SK-N-SH (cell line): ENCODE measurements at regions not wholly inside any gene's neighbourhood (a gene's known extent, or its start where the extent isn't known, plus 50 kb on each side); places are given as distances from the start of the nearest gene placed in this dataset.

Experiments
- CHD2 ChIP-seq: fragments of 150-350 bp; IDR thresholded peaks from 2 replicates; pipeline ENCODE4 v1.6.1; 2018; ENCODE audit warnings: low read length; ENCODE audit not compliant: partially characterized antibody
- EP300 ChIP-seq, 2 experiments: IDR thresholded peaks; 2 replicates each; pipeline versions ENCODE4 v1.4.0 to v1.6.1; 2012; ENCODE audit warnings: borderline replicate concordance in 1 of 2, low read depth in 1 of 2, low read length in 1 of 2
- EZH2phosphoT487 ChIP-seq: fragments of 200-600 bp; sonication (generic); IDR thresholded peaks from 2 replicates; pipeline ENCODE4 v1.6.1; 2017; ENCODE audit warnings: low read depth, mixed run types, mild to moderate bottlenecking, antibody characterized with exemption, moderate library complexity, borderline replicate concordance
- FOSL2 ChIP-seq: IDR thresholded peaks from 2 replicates; pipeline ENCODE4 v1.4.0; 2012; ENCODE audit warnings: low read depth, mild to moderate bottlenecking, moderate library complexity, borderline replicate concordance
- FOXM1 ChIP-seq: IDR thresholded peaks from 2 replicates; pipeline ENCODE4 v1.4.0; 2012; ENCODE audit warnings: low read depth, mild to moderate bottlenecking
- GABPA ChIP-seq: IDR thresholded peaks from 2 replicates; pipeline ENCODE4 v1.4.0; 2012; ENCODE audit warnings: low read depth, mild to moderate bottlenecking
- JUND ChIP-seq: IDR thresholded peaks from 2 replicates; pipeline ENCODE4 v1.4.0; 2012
- NFIC ChIP-seq: IDR thresholded peaks from 2 replicates; pipeline ENCODE4 v1.4.0; 2012; ENCODE audit warnings: borderline replicate concordance
- POLR2AphosphoS5 ChIP-seq: IDR thresholded peaks from 2 replicates; pipeline ENCODE4 v1.6.1; 2012; ENCODE audit warnings: low read depth, low read length
- RCOR1 ChIP-seq: fragments of 150-350 bp; IDR thresholded peaks from 2 replicates; pipeline ENCODE4 v1.6.1; 2017; ENCODE audit warnings: antibody characterized with exemption, low read length
- SIN3A ChIP-seq: IDR thresholded peaks from 2 replicates; pipeline ENCODE4 v1.6.1; 2012; ENCODE audit warnings: low read depth, mild to moderate bottlenecking, low read length, moderate library complexity, borderline replicate concordance
- TAF1 ChIP-seq: IDR thresholded peaks from 2 replicates; pipeline ENCODE4 v1.6.1; 2012; ENCODE audit warnings: low read depth, mild to moderate bottlenecking, low read length, moderate library complexity, borderline replicate concordance
- YY1 ChIP-seq: IDR thresholded peaks from 2 replicates; pipeline ENCODE4 v1.4.0; 2012; ENCODE audit warnings: low read depth, mild to moderate bottlenecking
- TF ChIP-seq, protein P1 (sequence below): fragments of 200-600 bp; sonication (generic); IDR thresholded peaks from 2 replicates; pipeline ENCODE4 v1.6.1; 2017; ENCODE audit warnings: antibody characterized with exemption, mild to moderate bottlenecking, moderate library complexity

DNA sequence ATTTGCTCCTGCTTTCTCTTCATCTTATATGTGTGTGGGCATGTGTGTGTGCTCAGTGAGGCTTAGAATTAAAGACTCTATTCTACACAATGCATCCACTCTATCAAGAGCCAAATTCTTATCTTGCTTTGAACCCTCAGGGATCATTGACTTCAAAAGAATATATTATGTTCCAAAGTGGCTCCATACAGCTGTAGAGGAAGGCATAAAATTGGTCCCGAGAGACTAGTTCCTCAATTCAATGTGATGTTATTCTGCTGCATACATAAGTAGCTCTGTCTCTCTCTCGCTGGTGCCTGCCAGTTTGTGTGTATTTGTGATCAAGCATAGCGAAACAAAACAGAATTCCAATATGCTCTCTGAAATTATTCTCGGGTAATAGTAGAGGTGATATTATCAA lies 997.9 kb upstream of the POT1 start:
- TF ChIP-seq RCOR1 (no peak), TAF1 (no peak), YY1 (no peak), EP300 (IDR thresholded peaks at IDR 0.05; ENCODE audit: borderline replicate concordance in 1 of 2, low read depth in 1 of 2, low read length in 1 of 2) (no peak), JUND (no peak), GABPA (no peak), EZH2phosphoT487 (no peak), POLR2AphosphoS5 (no peak), FOSL2 (no peak), CHD2 (no peak), SIN3A (no peak), FOXM1 (no peak), NFIC (no peak)
- TF ChIP-seq, protein P1, sequence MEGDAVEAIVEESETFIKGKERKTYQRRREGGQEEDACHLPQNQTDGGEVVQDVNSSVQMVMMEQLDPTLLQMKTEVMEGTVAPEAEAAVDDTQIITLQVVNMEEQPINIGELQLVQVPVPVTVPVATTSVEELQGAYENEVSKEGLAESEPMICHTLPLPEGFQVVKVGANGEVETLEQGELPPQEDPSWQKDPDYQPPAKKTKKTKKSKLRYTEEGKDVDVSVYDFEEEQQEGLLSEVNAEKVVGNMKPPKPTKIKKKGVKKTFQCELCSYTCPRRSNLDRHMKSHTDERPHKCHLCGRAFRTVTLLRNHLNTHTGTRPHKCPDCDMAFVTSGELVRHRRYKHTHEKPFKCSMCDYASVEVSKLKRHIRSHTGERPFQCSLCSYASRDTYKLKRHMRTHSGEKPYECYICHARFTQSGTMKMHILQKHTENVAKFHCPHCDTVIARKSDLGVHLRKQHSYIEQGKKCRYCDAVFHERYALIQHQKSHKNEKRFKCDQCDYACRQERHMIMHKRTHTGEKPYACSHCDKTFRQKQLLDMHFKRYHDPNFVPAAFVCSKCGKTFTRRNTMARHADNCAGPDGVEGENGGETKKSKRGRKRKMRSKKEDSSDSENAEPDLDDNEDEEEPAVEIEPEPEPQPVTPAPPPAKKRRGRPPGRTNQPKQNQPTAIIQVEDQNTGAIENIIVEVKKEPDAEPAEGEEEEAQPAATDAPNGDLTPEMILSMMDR = no peak
